Uterus (tissue), 2 donors: ENCODE measurements at regions not wholly inside any gene's neighbourhood (a gene's known extent, or its start where the extent isn't known, plus 50 kb on each side); places are given as distances from the start of the nearest gene placed in this dataset.

Source experiments
- POLR2A ChIP-seq, 2 donors: fragments of 450-650 bp; IDR thresholded peaks; one replicate each; pipeline ENCODE4 v1.6.1; 2016; ENCODE audit warnings: antibody characterized with exemption in 2 of 2, mild to moderate bottlenecking in 1 of 2, moderate library complexity in 1 of 2
- TF ChIP-seq, protein P1 (sequence below), 4 experiments: fragments of 200-600 bp in 2 of 4; fragments of 450-650 bp in 2 of 4; sonication (generic) in 2 of 4; IDR thresholded peaks; one replicate each; pipeline ENCODE4 v1.5.1; 2016 to 2019; ENCODE audit warnings: antibody characterized with exemption in 4 of 4, mild to moderate bottlenecking in 2 of 4, moderate library complexity in 1 of 4

DNA sequence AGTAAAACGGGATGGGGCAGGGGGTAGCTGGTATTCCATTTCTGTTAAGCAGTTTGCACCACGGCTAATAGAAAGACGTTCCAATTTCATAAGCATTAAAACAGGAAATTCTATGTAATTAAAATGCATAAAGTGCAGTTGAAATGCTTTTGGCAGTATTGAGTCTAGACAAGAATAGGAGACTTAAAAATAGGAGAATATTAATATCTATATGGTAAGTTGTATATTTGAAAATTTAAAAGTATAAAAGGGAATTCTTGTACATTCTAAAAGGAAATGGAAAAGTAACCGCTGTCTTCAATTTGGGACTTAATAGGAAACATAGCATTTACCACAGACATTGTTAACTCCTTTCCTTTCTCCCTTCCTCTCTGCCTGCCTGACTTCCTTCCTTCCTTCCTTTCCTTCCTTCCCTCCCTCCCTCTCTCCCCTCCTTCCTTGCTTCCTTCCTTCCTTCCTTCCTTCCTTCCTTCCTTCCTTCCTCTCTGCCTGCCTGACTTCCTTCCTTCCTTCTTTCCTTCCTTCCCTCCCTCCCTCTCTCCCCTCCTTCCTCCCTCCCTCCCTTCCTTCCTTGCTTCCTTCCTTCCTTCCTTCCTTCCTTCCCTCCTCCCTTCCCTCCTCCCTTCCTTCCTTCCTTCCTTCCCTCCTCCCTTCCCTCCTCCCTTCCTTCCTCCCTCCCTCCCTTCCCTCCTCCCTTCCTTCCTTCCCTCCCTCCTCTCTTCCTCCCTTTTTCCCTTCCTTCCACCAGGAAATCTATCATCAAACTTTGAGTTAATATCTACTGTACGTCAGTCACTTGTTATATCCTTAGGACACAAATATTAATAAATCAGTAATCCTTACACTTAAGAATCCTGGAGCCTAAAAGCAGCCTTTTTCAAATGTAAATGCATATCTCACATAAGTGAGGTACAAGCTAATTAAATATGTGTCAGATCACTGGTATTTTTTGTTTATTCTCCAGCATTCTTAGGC, 1049.3 kb downstream of the GALC start:
- TF ChIP-seq, protein P1, sequence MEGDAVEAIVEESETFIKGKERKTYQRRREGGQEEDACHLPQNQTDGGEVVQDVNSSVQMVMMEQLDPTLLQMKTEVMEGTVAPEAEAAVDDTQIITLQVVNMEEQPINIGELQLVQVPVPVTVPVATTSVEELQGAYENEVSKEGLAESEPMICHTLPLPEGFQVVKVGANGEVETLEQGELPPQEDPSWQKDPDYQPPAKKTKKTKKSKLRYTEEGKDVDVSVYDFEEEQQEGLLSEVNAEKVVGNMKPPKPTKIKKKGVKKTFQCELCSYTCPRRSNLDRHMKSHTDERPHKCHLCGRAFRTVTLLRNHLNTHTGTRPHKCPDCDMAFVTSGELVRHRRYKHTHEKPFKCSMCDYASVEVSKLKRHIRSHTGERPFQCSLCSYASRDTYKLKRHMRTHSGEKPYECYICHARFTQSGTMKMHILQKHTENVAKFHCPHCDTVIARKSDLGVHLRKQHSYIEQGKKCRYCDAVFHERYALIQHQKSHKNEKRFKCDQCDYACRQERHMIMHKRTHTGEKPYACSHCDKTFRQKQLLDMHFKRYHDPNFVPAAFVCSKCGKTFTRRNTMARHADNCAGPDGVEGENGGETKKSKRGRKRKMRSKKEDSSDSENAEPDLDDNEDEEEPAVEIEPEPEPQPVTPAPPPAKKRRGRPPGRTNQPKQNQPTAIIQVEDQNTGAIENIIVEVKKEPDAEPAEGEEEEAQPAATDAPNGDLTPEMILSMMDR (IDR thresholded peaks at IDR 0.05) = no peak
- TF ChIP-seq POLR2A (IDR thresholded peaks at IDR 0.05) = no peak
